H1 (cell line): ENCODE measurements at regions not wholly inside any gene's neighbourhood (a gene's known extent, or its start where the extent isn't known, plus 50 kb on each side); places are given as distances from the start of the nearest gene placed in this dataset.

Experiments used
- POLR2AphosphoS5 ChIP-seq: IDR thresholded peaks from 2 replicates; pipeline ENCODE4 v1.6.1; 2011; ENCODE audit warnings: low read depth, low read length
- TF ChIP-seq, protein P1 (sequence below): IDR thresholded peaks from 2 replicates; pipeline ENCODE4 v1.6.1; 2012; ENCODE audit warnings: low read length, inconsistent platforms

- TF ChIP-seq, protein P1, sequence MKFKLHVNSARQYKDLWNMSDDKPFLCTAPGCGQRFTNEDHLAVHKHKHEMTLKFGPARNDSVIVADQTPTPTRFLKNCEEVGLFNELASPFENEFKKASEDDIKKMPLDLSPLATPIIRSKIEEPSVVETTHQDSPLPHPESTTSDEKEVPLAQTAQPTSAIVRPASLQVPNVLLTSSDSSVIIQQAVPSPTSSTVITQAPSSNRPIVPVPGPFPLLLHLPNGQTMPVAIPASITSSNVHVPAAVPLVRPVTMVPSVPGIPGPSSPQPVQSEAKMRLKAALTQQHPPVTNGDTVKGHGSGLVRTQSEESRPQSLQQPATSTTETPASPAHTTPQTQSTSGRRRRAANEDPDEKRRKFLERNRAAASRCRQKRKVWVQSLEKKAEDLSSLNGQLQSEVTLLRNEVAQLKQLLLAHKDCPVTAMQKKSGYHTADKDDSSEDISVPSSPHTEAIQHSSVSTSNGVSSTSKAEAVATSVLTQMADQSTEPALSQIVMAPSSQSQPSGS: no peak
- no peak for TF ChIP-seq POLR2AphosphoS5
Observed at GRCh38 chr3:15934389-15935195, 136.8 kb upstream of the ANKRD28 start (continued).
